AG08396 (cell line): ENCODE measurements at regions not wholly inside any gene's neighbourhood (a gene's known extent, or its start where the extent isn't known, plus 50 kb on each side); places are given as distances from the start of the nearest gene placed in this dataset.
"Not testable (repeated sequence)": the region's sequence is repeated elsewhere in the genome, so short reads cannot be mapped to it uniquely, and the experiment has no call there.

Source experiments
- DNase-seq: peaks from one replicate; pipeline ENCODE4 v3.0.0; 2012; ENCODE audit warnings: low spot score, mixed read lengths

DNA sequence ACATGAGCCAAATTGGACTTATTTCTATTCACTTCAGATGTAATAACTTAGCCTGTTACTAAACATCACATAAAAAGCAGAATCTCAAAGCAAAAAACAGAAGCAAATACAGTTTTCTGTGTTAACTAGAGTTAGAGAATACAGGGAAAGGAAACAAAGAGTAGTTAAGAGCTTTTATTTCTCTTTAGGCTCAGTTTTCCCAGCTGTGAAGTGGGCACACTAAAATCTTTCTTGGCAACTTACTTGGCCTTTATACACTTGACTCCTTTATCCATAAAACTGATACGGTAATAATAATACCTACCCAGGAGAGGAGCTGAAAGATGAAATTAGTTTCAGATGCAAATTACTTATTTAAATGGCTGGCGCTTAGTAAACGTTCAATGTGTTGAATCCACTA is 132.8 kb upstream of the SPATS2L start:
- no peak for DNase-seq

DNA sequence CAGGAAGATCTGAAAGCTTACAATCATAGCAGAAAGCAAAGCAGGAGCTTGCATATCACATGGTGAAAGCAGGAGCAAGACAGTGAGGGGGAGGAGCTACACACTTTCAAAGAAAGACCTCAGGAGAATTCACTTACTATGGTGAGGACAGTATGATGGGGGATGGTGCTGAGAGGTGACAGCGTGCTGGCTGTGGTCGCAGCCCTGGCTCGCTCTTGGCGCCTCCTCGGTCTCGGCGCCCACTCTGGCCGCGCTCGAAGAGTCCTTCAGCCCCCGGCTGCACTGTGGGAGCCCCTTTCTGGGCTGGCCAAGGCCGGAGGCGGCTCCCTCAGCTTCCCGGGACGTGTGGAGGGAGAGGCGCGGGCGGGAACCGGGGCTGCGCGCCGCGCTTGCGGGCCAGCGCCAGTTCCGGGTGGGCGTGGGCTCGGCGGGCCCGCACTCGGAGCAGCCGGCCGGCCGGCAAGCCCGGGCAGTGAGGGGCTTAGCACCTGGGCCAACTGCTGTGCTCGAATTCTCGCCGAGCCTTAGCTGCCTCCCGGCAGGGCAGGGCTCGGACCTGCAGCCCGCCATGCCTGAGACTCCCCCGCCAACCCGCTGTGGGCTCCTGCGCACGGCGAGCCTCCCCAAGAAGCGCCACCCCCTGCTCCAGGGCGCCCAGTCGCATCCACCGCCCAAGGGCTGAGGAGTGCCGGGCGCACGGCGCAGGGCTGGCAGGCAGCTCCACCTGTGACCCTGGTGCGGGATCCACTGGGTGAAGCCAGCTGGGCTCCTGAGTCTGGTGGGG is 131.9 kb upstream of the SPATS2L start:
- no peak for DNase-seq

DNA sequence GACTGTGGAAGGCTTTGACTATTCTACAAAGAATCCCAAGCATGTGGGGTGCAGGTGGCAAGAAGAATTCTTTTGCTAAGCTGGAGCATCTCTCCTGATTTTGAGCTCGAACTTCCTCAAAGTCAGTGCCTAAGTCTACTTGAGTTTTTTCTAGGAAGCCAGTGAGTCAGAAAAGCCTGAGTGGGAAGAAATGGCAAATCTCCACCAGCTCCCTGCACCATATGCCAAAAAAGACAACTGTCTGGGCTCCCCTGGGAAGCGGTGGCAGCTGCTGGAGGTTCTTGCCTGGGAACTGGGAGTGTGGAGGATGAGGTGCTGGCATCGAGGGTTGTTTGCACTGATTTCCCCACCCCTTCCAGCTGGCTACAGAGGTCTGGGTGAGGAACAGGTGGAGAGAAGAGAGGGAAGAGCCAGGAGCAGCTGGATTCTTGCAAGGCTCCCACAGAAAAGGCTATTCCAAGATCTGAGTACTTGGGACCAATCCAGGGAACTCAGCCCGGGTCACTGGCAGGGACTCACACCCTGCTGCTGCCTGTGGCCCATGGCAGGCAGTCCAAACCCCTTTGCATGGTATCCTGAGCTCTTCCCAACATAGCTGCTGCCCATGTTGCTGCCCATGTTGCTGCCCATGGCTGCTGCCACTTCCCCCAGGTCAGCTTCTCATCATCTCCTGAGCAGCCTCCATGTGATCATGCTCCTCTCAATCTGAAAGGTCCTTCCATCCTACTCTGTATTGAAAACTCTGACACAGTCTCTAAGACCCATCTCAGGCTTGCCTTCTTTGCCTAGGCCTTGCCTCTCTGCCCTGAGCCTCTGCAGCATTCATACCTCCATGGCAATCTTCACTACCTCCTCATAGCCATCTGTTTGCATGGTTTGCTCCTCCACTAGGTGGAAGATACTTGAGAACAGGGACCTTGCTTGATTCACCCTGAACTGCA is 128.3 kb upstream of the SPATS2L start:
- no peak for DNase-seq

DNA sequence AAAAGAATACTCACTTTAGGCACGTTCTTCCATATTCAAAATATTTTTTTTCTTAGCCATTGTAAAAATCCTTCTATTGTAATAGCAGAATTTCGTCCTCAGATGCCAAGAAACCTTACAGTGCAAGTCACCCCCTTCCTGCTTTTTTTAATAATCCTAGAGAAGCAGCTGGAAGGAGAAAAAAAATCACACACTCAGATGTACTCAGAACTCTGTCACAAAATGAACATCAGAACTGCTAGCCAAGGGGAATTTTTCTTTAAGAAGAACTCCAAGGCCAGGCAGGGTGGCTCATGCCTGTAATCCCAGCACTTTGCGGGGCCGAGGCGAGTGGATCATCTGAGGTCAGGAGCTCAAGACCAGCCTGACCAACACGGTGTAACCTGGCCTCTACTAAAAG is 127.3 kb upstream of the SPATS2L start:
- DNase-seq = no peak

DNA sequence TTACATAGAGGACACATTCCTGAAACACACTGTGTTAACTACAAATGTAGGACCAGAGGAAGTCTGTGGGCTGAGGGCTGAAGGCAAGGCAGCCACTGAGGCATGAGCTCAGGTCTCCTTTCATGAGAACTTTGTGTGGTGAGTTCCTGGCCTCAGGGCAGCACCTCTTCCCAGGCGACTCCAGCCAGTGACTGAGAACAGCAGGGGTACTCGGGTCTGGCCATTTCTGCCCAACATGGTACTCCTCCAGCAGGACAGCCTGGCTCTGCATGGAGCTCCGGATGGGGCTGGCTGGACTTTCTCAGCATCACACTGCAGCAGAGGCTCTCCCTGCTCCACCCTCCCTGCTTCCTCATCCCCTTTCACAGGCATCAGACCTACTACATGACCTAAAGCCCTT is 125.5 kb upstream of the SPATS2L start:
- no peak for DNase-seq

DNA sequence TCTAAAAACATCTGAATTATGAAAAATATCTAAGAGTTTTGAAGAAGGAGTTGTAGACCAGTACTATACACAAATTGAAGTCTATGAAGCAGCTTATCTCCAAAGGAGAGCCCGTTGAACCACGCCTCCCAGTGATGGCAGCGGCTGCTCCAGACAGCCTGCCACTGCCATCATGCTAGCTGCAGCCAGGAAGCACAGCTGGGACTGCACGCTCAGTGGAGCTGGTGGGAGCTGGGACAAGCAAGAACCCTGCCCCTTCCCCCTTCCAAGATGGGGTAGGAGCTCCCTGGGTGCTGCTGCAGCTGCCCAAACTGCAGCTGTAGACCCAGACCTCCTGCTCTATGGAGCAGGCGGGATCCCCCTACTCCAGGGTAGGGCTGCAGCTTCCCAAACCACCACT is 124.7 kb upstream of the SPATS2L start:
- DNase-seq = no peak

DNA sequence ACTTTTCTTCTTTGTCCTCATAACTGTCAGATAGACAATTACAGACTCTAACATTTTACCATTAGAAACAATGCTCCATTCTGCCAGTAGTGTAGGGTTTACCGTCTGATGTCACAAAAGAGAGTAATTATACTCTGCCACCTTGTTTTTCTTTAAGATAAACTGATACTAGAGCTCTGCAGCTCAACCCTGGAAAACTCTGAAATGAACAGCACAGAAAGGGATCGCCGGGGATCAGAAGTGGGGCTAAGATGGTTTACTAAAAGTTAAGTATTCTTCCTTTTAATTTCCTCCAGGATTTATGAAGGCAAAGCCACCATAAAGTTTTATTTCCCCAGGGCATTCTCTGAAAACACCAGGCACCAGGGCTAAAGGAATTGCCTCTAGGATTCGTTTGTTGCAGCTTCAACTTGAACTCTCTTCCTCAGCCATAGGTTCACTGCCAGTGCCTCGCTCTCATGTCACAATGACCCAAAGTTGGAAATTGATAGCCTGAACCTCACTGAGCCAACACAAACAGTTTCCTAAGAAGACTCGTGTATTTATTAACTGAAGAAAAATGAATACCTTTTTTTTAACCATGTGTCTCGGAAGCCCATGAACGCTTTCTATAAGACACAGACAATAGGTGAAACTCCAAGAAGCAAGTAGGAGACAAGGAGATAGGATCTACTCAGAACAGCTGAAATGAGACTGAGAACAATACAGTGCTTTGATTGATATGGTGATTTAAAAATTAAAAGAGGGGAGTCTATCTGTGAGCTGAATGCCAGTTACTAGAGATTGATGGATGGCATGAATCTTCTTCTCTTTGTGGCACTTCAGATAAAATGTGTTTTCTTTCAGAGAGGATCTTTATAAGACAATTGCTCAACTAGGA is 121.5 kb upstream of the SPATS2L start:
- no peak for DNase-seq

DNA sequence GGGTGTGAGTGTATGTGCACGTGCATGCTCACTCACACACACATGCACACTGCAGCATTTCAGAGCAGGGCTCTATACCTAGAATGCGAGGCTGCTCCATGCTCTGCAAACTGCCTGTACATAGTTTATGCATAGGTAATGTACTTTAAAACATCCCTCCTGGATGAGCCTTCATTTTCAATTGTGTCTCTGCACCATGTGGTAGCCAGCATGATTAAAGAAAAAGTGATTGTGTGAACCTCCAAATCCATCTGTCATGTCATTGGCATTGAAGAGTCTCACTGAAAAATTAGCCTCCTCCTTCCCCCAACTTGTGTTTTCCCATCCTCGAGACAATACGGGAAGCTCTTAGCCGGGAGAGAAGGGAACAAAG is 120.9 kb upstream of the SPATS2L start:
- DNase-seq = no peak

DNA sequence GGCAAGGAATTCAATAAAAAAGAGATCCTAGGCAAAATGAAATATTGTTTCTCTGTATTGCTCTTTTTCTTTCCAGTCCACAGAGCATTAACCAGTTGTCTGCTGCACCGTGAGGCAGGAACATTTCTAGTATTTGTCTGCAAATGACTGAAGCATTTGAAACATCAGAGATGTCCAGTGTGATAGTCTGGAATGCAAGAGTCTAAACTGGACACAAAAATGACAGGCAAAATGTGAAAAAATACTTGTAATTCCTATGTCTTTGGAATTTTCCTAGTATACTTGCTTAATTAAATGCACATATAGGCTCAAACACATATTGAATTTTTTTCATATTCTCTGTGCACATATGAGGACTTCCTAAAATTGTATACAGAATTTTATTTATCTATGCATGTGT is 120.5 kb upstream of the SPATS2L start:
- no peak for DNase-seq

DNA sequence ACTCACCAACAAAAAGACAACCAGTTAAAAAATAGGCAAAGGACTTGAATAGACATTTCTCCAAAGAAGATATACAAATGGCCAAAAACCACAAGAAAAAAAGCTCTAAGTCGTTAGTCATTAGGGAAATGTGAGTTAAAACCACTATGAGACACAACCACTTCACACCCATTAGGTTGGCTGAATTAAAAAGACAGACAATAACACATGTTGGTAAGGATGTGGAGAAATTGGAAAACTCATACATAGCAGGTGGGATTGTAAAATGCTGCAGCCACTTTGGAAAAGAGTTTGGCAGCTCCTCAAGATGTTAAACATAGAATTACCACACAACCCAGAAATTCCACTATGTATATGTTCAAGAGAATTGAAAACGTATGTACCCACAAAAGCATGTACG is 117.6 kb upstream of the SPATS2L start:
- no peak for DNase-seq

DNA sequence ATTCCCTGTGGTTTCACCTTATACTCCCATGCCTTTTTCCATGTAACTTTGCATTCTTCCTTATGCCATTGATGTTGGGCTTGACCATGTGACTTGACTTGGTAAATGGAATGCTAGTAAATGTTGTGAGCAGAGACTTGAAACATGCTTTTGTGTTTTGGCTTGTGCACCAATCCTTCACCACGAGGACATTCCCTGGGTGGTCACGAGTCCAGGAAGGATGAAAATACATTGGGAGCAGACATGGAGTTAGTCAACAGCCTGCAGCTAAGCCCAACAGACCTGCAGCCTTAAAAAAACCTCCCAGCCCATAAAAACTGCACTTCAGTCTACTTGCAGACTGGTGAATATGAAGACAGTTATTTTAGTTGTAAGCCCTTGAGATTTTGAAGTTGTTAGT is 116.5 kb upstream of the SPATS2L start:
- DNase-seq = no peak

DNA sequence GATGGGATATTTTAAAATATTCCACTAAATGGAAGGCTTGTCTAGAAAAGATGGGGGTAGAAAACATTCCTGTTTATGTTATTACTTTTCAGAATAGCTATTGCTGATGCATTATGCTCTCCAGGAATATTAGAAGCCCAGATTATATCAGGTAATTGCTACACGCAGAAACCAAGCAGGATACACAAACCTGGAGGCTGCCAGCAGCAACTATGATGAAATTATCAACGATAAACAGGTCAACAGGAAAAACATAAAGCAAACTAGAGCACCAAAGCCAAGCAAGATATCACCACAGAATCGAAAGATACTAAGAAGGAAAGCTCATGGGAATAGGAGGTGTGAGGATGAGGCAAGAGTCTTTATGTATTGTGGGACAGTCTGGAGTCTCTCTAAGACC is 113.2 kb upstream of the SPATS2L start:
- DNase-seq = no peak

DNA sequence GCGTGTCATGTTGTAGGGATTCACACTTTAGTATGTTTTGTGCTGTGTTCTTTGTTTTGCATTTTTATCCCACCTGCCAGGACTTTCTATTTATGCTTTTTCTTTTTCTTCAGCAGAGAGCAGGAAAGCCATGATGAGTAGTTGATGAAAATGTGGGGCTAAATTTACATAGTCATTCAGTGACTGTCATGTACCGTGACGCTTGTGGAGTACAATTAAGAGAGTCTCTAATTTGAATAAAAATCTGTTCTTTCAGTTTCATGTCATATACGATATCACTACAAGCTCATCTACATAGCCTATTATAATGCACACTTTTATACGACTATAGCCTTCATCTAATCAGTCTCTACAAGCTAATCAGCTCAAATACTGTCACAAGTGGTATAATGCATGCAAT is 112.7 kb upstream of the SPATS2L start:
- DNase-seq = no peak

DNA sequence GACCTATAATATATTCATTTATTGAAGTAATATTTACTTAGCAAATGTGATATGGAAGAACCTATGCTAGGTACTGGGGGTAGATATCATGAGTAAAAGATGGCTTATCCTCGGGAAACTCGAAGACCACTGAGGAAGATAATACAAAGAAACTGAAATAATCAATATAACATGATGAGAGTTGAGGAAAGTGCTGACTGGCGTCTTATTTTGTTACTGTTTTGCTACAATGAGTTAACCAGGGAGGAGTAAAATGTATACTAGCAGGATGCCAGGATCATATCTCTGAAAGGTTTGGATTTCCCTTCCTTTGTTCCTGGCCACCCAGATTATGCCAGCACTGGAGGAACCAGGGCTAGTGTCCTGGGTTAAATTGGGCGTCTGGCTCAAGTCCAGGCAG is 111.7 kb upstream of the SPATS2L start:
- no peak for DNase-seq

DNA sequence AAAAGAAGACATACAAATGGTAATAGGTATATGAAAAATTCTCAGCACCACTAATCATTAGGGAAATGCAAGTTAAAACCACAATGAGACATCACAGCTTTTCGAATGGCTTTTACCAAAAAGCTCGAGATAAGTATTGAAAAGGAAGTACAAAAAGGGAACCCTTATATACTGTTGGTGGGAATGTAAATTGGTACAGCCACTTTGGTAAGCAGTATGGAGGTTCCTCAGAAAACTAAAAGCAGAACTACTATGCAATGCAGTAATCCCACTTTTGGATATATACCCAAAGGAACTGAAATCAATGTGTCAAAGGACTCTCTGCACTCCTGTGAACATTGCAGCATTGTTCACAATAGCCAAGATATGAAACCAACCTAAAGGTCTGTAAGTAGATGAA is 107.5 kb upstream of the SPATS2L start:
- no peak for DNase-seq

DNA sequence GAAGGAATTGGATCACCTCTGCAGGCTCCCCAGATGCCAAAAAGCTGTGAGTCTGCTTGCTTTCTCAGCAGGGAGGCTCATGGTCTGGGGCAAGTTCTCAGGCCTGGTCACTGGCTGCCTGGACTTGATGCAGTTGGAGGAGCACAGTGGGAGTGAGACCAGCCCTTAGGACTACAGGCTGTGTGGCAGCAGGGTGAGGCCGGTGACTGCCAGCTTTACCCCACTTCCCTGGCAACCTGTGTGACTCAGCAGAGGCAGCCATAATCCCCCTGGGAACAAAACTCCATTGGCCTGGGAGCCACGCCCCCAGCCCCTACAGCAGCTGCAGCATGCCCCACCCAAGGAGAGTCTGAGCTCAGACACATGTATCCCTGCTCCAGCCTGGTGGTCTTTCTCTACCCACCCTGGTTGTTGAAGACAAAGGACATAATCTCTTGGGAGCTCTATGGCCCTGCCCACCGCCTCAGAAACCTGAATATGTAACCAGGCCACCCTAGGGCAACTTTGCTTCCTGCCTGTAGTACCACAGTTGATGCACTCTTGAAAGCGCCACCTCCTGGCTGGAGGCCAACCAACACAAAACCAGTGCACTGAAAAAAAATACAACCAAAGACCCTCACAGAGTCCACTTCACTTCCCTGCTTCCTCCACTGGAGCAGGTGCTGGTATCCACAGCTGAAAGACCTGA is 106.8 kb upstream of the SPATS2L start:
- no peak for DNase-seq

DNA sequence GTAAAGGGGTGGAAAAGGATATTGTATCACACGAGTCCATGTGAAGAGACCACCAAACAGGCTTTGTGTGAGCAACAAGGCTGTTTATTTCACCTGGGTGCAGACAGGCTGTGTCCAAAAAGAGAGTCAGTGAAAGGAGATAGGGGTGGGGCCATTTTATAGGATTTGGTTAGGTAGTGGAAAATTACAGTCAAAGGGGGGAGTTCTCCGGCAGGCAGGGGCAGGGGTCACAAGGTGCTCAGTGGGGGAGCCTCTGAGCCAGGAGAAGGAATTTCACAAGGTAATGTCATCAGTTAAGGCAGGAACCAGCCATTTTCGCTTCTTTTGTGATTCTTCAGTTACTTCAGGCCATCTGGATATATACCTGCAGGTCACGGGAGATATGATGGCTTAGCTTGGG is 104.7 kb upstream of the SPATS2L start:
- not testable (repeated sequence) for DNase-seq

DNA sequence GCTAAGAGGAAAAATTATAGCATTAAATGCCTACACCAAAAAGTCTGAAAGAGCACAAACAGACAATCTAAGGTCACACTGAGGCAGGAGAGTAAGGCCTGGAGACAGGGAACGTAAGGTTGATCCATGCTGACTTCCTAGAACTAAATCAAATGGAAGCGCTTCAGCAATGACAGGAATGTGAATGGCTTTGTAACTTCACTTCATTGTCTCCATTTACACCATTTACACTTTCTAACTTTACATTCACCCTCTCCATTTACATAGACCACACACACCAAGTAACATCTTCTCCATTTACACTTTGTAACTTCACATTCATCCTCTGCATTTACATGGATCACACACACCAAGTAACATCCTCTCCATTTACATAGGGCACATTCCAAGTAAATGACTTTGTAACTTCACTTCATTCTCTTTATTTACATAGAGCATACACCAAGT is 103.1 kb upstream of the SPATS2L start:
- no peak for DNase-seq

DNA sequence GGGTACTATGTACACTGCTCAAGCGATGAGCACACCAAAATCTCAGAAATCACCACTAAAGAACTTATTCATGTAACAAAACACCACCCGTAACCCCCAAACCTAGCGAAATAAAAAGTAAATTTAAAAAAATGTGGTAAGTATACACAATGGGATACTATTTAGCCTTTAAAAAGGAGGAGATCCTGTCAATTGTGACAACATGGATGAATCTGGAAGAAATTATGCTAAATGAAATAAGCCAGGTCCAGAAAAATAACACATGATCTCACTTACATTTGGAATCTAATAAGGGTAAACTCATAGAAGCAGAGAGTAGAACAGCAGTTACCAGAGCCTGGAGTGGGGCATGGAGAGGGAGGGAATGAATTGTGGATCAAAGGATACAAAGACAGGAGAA is 98.5 kb upstream of the SPATS2L start:
- DNase-seq = no peak

DNA sequence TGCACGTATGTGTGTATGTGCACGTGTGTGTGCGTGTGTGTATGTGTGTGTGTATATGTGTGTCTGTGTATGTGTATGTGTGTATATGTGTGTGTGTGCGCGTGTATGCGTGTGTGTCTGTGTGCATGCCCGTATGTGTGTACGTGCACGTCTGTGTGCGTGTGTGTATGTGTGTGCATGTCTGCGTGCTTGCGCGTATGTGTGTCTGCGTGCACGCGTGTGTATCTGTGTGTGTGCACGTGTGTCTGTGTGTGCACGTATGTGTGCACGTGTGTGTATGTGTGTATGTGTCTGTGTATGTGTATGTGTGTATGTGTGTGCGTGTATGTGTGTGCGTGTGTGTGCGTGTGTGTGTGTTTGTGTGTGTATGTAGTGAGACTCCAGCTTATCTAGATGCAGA is 97.5 kb upstream of the SPATS2L start:
- DNase-seq = no peak

DNA sequence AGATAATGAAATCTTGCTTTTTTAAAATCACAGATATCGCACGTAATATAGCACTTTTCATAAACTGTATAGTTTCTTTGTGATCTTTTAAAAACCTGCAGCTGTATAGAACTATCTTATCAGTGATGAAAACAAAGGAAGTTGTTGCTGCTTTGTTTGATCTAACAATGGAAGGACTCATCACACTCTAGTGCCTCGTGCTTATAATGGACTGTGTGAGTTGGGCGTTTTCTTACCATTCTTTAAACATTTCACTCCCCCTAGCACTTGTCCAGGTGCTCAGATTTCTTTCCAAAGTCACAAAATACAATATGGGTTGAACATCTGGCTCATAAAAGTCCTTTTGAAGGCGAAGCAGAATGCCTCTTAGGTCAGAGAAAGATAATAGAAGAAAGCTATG is 94.8 kb upstream of the SPATS2L start:
- no peak for DNase-seq
